Heart right ventricle (tissue), 16 donors: ENCODE measurements at regions not wholly inside any gene's neighbourhood (a gene's known extent, or its start where the extent isn't known, plus 50 kb on each side); places are given as distances from the start of the nearest gene placed in this dataset.
A peak's percentile ranks its signal among the peaks of the same experiment; 100 is the strongest.

Experiments used
- ATAC-seq, 8 donors: fragments of 200-7000 bp; cut with Tn5 transposase; one replicate each; pipeline ENCODE4 v1.9.1; 2020; ENCODE audit warnings: mild to moderate bottlenecking in 8 of 8, moderate library complexity in 8 of 8, moderate number of reproducible peaks in 1 of 8
- DNase-seq, 2 donors: peaks; one replicate each; pipeline ENCODE4 v3.0.0-alpha.2; 2020
- H3K27ac ChIP-seq, 10 donors: fragments of 200-600 bp; sonication (generic) in 2 of 10; one replicate each; pipeline versions ENCODE4 v1.5.0 to v1.8.0; 2020 to 2022; ENCODE audit warnings: mild to moderate bottlenecking in 3 of 10
- H3K27me3 ChIP-seq, 7 donors: fragments of 200-600 bp; one replicate each; pipeline ENCODE4 v1.8.0; 2021 to 2022; ENCODE audit warnings: mild to moderate bottlenecking in 2 of 7
- H3K36me3 ChIP-seq, 9 donors: fragments of 200-600 bp; sonication (generic) in 1 of 9; one replicate each; pipeline versions ENCODE4 v1.5.0 to v1.8.0; 2020 to 2022; ENCODE audit warnings: mild to moderate bottlenecking in 2 of 9
- H3K4me1 ChIP-seq, 9 donors: fragments of 200-600 bp; sonication (generic) in 1 of 9; one replicate each; pipeline versions ENCODE4 v1.5.0 to v1.8.0; 2020 to 2022; ENCODE audit warnings: mild to moderate bottlenecking in 4 of 9
- H3K4me3 ChIP-seq, 10 donors: fragments of 200-600 bp; sonication (generic) in 2 of 10; one replicate each; pipeline versions ENCODE4 v1.5.0 to v1.8.0; 2020 to 2022; ENCODE audit warnings: mild to moderate bottlenecking in 7 of 10, moderate library complexity in 2 of 10
- H3K9me3 ChIP-seq, 11 donors: fragments of 200-600 bp in 10 of 11; sonication (generic) in 2 of 11; one replicate each; pipeline versions ENCODE4 v1.5.0 to v1.8.0; 2013 to 2022; ENCODE audit warnings: mild to moderate bottlenecking in 2 of 11, control low read depth in 1 of 11, moderate library complexity in 1 of 11
- WGBS, 2 donors: extraction: QIAGEN DNeasy Blood & Tissue Kit; methylation state at CpG; one replicate each; pipeline ENCODE4 v1.1.7; 2013; ENCODE audit warnings: inconsistent platforms in 1 of 2; 5-methylcytosine and 5-hydroxymethylcytosine counted together
- intact Hi-C, 10 donors: fragments of 100-400 bp; cut with DNase I; formaldehyde crosslinking; loops; one replicate each; pipeline versions ENCODE4 v1.11.1 to v1.14.2; 2022
- TF ChIP-seq, protein P1 (sequence below), 9 donors: fragments of 200-600 bp; sonication (generic) in 2 of 9; IDR thresholded peaks; one replicate each; pipeline versions ENCODE4 v1.5.0 to v1.8.0; 2021 to 2022; ENCODE audit warnings: antibody characterized with exemption in 9 of 9, mild to moderate bottlenecking in 5 of 9, moderate library complexity in 1 of 9
- donor health status: Arrhythmogenic right ventricular cardiomyopathy.
- donor health status: ischemic (EF 13 %, LVEDD 7.1; RV severe dilation, severe dysfunction).
- donor health status: healthy with polysubstance abuse.
- donor health status: DM: no; HTN: yes; CAD: no.
- donor health status: DM: no; HTN: no; CAD: no.
- donor health status: ischemic (EF 25% LVEDD 6.9; RV normal size, moderate dysfunction).
- donor health status: ischemic (EF 25% LVEDD 5.7; RV mildly dilated, moderate dysfunction).
- donor health status: healthy.
- donor health status: DM: yes; HTN: yes; CAD: no.
- donor health status: Ischemic cardiomyopathy.
- donor health status: ischemic (EF 35%, LVEDD 5.7; RV mildly dilated, moderate dysfunction).
- donor health status: nonischemic (EF 11% LVEDD 7.7; RV severe dilation, severe dysfunction).
- donor health status: DM: yes; HTN: yes; CAD: no.
- donor health status: PGD.
- donor health status: ischemic (EF 29% LVEDD 5.4; RV normal size, mild dysfunction).
- donor health status: nonischemic (EF 23%, LVEDD 6.1; RV moderate dilation, normal function).

DNA sequence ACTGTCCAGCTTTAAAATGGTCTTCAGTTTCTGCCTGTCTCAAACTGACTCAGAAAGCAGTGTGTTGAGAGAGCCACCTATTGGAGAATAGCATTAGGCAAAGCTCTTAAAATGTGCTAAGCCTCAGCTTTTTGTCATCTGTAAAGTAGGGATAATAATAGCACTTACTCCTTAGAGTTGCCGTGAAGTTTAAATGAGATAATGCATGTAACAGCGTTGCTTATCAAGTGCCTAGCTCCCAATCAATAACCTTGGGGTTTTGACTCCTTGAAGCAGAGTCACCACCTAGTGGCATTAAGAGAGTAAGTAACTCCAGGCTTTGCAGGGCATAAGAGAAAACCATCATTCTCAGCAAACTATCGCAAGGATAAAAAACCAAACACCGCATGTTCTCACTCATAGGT is 163.3 kb downstream of the HS3ST2 start:
- TF ChIP-seq, protein P1, sequence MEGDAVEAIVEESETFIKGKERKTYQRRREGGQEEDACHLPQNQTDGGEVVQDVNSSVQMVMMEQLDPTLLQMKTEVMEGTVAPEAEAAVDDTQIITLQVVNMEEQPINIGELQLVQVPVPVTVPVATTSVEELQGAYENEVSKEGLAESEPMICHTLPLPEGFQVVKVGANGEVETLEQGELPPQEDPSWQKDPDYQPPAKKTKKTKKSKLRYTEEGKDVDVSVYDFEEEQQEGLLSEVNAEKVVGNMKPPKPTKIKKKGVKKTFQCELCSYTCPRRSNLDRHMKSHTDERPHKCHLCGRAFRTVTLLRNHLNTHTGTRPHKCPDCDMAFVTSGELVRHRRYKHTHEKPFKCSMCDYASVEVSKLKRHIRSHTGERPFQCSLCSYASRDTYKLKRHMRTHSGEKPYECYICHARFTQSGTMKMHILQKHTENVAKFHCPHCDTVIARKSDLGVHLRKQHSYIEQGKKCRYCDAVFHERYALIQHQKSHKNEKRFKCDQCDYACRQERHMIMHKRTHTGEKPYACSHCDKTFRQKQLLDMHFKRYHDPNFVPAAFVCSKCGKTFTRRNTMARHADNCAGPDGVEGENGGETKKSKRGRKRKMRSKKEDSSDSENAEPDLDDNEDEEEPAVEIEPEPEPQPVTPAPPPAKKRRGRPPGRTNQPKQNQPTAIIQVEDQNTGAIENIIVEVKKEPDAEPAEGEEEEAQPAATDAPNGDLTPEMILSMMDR (IDR thresholded peaks at IDR 0.05), result peak in 6 of 9 donors; percentile 23 to 60 (median 50)
- DNase-seq (no peak), ATAC-seq (peak in 1 of 8 donors; percentile 37)
- H3K36me3 ChIP-seq, result no peaks in the 10 kb centered on the region
- 30 to 40% methylated on average over 4 of the region's 4 CpGs for WGBS, 2 donors
- no peak overlapping the region for H3K4me3 ChIP-seq
- no peak overlapping the region for H3K27ac ChIP-seq
- intact Hi-C loops, result loop anchor here in 3 of 10 donors (2.0 to 10.0 kb wide), 2 partner anchors 78 to 82 kb away; no protein-coding TSS in a partner anchor
- peaks cover 0 to 30% (median 10%) of the 10 kb centered on the region in 7 donors for H3K27me3 ChIP-seq
- H3K9me3 ChIP-seq, result peaks cover 0 to 1% (median 0%) of the 10 kb centered on the region in 11 donors
- no peaks in the 10 kb centered on the region for H3K4me1 ChIP-seq

GRCh38 chr16:22973522-22973921 is 159.6 kb downstream of the HS3ST2 start:
- ATAC-seq (no peak), DNase-seq (no peak)
- Histone ChIP-seq H3K4me3 (no peak overlapping the region), H3K4me1 (peaks cover 0 to 26% (median 14%) of the 10 kb centered on the region in 9 donors), H3K36me3 (no peaks in the 10 kb centered on the region), H3K9me3 (no peaks in the 10 kb centered on the region), H3K27me3 (peaks cover 0 to 21% (median 9%) of the 10 kb centered on the region in 7 donors), H3K27ac (no peak overlapping the region)
- TF ChIP-seq, protein P1 (IDR thresholded peaks at IDR 0.05), result no peak
- intact Hi-C loops, result loop anchor here in 2 of 10 donors (10.0 kb wide), 1 partner anchor 79 kb away; no protein-coding TSS in a partner anchor

GRCh38 chr16:22971346-22971924 is 157.5 kb downstream of the HS3ST2 start:
- Histone ChIP-seq H3K4me1 (peaks cover 0 to 27% (median 14%) of the 10 kb centered on the region in 9 donors), H3K36me3 (no peaks in the 10 kb centered on the region), H3K9me3 (no peaks in the 10 kb centered on the region), H3K4me3 (no peak overlapping the region), H3K27ac (no peak overlapping the region), H3K27me3 (peaks cover 0 to 20% (median 4%) of the 10 kb centered on the region in 7 donors)
- ATAC-seq, result no peak
- DNase-seq, result no peak
- WGBS, 2 donors, result 82 to 96% methylated on average over 5 of the region's 5 CpGs
- TF ChIP-seq, protein P1 (IDR thresholded peaks at IDR 0.05), result no peak
- intact Hi-C loops, result loop anchor here in 2 of 10 donors (10.0 kb wide), 1 partner anchor 77 kb away; no protein-coding TSS in a partner anchor

DNA sequence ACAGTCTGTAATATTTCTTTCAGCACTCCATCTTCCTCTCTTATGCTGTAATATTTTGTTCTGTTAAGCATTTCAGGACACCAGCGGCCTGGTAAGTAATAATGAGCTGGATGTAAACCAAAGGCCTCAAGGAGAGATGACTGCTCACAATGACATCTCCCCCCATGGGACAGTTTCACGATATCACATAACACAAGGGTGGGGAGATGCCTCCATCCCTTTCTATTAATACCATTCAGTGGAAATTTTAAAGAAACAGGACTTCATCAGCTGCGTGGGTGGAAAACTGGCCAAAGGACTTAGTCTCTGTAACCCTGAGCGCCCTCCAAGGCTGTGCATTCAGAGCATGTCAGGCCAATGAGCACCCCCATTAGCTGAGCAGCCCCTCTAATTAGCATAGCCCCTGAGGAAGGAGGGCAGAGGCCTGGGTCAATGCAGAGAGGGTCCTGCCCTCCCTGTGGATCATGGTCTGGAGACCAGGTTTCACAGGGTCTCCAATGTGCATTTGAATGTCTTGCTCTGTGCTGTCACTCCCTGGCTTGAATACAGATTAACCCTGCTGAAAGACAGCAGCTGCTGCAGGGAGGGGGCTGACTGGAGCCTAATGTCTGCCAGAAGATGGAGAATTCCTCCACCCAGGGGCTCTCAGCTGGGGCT is 156.4 kb downstream of the HS3ST2 start:
- peaks cover 0 to 16% (median 2%) of the 10 kb centered on the region in 7 donors for H3K27me3 ChIP-seq
- H3K4me3 ChIP-seq, result no peak overlapping the region
- peak overlapping the region in 2 of 10 donors; percentile 2 to 25 for H3K27ac ChIP-seq
- 23 to 33% methylated on average over 4 of the region's 4 CpGs for WGBS, 2 donors
- TF ChIP-seq, protein P1 (IDR thresholded peaks at IDR 0.05), result no peak
- no peaks in the 10 kb centered on the region for H3K36me3 ChIP-seq
- H3K4me1 ChIP-seq, result peaks cover 0 to 27% (median 14%) of the 10 kb centered on the region in 9 donors
- intact Hi-C loops, result loop anchor here in 2 of 10 donors (10.0 kb wide), 1 partner anchor 76 kb away; no protein-coding TSS in a partner anchor
- DNase-seq (peak in 1 of 2 donors; percentile 33), ATAC-seq (peak; percentile 33 to 82 (median 58))
- H3K9me3 ChIP-seq, result no peaks in the 10 kb centered on the region
